NCI-H2107 treated with DMSO at 0.1 percent for 48 hours (cell line): ENCODE measurements at regions not wholly inside any gene's neighbourhood (a gene's known extent, or its start where the extent isn't known, plus 50 kb on each side); places are given as distances from the start of the nearest gene placed in this dataset.

Source experiments
- DNase-seq: peaks from one replicate; lab custom pipeline; 2025; ENCODE audit not compliant: unreplicated experiment; lab: John Stamatoyannopoulos, UW

DNA sequence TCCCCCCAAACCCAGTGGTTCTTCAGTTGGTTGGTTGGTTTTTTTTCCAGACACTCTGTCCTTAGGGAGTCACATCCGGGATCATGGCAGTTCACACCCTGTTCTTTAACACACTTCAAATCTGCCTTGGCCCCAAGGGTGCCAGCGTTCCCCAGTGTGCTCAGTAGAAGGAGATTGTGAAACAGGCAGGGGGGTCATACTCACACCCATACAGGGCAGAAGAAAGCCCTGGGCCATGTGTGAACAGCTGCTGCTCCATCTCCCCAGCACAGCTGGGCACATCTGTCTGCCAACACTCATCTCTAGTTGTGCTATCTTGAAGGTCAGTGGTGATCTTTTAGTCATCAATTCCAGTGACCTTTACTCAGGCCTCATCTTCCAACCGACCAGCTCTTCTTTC, 64.4 kb upstream of the FUT8 start:
- no peak for DNase-seq

DNA sequence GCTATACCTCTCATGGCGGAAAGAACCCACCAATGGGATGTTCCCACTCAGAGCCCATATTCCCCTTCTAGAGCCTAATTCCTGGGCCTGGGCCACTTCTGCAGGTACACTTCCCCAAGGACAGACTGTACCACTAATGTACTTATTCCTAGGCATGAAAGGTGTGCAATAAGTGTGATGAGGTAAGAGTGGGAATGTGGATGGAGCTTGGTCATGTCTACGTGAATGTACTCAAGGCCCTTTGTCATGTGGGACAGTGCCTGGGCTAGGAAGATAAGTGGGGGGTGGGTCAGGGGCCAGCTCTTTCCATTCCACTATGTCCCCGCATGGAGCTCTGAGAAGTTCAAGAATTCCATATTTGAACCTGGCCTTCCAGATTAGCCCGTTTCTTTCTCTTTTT, 63.4 kb upstream of the FUT8 start:
- DNase-seq = no peak

DNA sequence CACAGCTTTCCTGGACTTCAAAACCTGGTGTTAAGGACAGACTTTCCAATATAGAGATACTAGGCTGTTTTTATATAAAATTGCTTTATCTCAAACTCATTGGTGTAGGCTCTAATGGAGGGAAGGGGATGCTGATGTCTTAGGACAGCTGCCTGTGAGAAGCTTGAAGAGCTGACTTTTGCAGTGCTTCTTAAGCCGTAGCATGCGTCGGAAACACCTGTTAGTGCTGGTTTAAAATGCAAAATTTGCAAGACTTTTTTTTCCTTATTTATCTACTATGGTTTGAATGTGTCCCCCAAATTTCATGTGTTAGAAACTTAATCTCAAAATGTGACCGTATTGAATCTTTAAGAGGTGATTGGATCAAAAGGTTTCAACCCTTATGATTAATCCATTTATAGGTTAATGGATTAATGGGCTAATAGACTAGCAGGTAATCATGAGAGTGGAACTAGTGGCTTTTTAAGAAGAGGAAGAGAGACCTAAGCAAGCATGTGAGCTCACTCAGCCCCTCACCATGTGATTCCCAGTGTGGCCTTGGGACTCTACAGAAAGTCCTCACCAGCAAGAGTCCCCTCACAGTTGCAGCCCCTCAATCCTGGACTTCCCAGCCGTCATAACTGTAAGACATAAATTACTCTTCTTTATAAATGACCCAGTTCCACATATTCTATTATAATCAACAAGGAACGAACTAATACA, 60.9 kb upstream of the FUT8 start:
- no peak for DNase-seq

DNA sequence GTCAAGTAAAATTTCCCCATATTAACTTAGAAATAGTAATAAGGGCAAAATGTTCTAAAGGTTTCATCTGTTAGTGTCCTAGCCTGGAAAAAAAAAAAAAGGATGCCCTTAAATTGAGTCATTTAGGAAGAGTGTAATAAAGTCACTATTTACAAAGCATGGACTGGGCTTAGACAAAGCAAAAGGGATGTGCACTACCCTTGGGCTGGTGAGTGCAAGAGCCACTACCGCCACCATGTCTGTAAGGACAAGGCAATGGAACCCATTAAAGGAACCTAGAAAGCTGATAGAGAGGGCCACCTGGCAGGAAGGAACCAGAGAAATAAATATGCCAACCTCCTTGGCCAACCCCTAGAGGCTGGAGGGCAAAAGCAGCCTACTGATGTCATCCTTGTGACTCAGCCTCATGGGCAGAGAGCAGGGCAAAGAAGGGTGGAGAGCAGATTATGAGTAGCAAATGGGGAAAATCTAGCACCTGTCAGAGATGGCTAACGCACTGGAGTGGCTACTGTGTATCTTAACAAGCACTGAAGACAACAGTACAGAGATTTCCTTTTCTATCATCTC, 59.5 kb upstream of the FUT8 start:
- DNase-seq = no peak

DNA sequence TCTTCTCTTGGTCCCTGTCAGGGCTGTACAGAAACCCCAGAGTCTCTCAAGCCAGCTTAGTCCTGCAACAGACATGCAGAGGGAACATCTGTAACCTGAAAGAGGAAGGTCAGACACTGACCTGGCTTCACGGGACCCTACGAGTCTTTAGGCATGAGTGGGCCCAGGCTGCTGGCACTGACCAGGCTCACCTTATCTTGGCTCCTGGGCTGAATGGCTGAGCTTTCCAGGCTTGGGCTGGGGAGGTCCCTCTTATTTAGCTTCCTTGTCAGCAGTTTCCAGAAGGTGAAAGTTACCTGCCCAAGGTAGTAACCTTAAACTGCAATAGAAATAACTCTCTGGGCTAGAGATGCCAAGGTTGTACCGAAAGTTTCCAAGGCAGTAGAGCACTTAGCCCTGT, 58.4 kb upstream of the FUT8 start:
- DNase-seq = no peak

DNA sequence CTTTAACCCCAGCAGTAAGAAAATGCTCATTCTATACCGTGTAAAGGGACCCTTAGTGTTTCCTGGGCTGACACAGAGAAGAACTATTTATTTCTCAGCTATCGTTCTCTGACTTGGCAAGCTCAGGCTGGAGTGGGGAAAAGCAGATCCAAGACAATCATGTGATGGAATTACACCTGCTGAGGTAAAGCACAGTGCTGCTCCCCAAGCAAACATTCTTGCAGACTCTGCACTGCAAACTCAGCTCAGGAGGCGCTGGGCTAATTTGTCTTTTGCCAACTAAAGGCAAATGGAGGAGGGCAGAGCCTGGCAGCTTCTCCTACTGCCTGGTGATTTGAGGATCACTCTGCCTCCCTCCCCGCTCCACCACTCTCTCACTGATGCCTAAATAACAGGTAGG, 57.8 kb upstream of the FUT8 start:
- no peak for DNase-seq

DNA sequence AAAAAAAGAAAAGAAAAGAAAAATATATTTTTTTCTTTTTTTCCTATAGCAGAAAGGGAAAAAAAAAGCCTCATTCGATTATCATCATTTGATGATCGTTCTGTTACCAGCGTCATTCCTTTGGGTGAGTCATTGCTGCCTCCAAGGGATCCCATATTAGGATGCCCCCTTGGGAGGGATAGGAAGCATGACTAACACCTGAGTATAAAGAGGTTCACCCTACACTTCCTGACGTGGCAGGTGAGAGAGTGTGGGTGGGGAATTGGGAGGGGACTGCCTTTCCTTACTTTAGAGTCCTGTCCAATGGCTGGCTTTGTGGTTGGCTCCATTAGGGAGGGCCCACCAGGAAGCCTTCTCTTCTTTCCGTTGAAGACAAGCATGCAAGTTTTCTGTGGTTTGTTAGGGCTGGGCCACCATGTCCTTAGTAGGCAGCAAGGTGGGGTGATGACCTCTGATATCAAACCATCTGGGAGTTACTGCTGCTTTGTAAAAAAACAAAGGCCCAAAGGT, 56.1 kb upstream of the FUT8 start:
- peak; percentile 27 for DNase-seq

DNA sequence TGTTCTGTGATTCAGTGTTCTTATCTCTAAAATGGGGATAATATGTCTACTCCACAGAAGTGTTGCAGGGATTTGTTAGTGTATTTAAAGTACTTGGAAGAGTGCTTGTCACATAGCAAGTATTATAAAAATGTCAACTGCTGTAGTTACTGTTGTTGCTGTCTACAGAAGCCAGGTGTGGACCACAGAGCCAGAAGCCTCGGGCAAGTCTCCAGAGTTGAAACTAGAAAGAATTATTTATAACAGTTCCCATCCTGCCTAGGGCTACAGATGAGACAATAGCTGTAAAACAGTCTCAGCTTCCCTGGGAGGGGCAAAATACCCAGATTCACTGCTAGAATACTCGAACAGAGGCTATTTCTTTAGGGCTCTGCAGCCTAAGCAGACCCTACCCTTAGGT, 55.4 kb upstream of the FUT8 start:
- no peak for DNase-seq

DNA sequence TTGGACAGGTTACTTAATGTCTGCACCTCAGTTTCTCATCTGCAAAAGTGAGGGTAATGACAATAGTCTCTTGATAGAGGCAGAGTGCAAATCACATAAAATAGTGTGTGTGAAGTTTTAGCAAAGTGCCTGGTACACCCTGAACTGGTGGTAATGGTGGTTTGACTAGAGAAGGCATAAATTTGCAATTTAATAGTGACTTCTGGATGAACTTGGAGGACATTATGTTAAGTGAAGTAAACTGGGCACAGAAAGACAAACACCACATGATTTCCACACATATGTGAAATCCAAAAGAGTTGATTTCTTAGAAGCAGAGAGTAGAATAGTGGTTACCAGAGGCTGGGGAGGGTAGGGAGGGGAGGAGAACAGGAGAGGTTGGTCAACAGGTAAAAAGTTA, 54.8 kb upstream of the FUT8 start:
- DNase-seq = no peak

DNA sequence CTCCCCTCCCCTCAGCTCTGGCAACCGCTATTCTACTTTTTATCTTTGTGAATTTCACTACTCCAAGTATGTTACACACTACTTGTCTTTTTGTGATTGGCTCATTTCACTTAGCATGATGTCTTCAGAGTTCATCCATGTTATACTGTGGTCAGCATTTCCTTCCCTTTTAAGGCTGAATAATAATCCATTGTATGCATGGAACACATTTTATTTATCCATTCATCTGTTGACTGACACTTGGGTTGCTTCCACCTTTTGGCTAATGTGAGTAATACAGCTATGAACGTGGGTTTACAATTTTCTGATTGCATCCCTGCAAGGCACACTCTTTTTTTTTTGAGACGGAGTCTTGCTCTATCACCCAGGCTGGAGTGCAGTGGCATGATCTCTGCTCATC, 53.0 kb upstream of the FUT8 start:
- DNase-seq = no peak

DNA sequence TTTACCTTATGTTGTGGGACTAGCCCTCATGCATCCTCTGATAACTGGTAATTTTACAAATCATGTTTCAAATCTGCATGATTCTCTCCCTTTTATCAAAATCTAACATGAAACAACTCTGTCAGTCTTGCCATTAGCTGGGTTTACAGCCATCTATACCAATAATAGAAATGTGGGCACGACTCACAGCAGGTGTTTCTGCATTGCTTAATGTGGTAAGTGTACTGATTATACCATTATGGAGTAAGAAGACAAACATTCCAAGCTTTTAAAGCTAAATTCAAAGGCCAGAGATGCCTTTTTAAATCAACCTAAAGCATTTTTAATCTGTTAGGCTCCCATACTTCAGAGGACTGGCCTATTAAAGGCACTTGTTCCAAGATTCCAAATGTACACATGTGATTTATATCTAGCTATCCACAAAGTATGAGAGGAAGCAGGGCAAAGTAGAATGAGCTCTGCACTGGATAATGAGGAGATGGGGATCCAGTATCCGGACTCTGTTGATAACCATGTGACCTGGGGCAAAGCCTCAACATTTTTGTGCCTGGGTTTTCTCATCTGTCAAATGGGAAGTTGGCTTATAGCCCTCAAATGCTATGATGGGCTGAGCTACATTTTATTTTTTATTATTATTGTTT, 52.3 kb upstream of the FUT8 start:
- DNase-seq = peak; percentile 82

DNA sequence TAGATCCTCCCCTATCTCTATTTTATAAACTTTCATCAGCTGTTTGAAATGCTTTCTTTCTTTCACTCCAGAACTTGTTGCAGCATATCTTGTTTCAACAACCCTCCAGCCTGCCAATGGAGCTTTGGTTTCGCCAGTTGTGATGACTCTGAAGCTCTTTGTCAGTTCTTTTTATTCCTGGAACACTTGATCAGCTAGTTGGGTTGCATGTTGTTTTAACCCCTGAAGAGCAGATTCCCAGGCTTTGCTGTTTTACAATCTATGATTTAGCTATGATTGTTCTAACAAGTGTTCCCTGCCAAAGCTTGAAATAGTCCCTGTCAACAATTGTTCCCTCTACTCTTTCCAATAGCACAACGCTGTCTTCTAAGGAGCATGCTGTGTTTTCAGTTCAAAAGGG, 50.6 kb upstream of the FUT8 start:
- DNase-seq = peak; percentile 83
